ENCODE measurements at regions not wholly inside any gene's neighbourhood (a gene's known extent, or its start where the extent isn't known, plus 50 kb on each side); places are given as distances from the start of the nearest gene placed in this dataset.

DNA sequence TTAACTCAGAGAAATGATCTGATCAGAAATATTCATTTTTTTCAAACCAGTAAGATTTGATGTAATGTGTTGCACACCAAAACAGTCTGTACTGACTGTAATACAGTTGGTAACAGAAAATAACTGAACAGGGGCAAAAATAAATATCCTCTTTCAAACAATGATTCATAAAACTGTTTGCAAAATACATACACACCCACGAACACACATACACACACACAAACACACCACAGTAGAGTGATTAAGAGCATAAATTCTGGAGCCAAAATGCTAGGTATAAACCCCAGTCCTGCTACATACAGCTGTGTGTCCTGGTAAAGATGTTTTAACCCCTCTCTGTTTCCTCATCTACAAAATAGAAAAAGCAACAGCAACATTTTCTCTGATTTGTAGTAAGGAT, 376.6 kb downstream of the PDGFC start:
- TF ChIP-seq, protein P1, sequence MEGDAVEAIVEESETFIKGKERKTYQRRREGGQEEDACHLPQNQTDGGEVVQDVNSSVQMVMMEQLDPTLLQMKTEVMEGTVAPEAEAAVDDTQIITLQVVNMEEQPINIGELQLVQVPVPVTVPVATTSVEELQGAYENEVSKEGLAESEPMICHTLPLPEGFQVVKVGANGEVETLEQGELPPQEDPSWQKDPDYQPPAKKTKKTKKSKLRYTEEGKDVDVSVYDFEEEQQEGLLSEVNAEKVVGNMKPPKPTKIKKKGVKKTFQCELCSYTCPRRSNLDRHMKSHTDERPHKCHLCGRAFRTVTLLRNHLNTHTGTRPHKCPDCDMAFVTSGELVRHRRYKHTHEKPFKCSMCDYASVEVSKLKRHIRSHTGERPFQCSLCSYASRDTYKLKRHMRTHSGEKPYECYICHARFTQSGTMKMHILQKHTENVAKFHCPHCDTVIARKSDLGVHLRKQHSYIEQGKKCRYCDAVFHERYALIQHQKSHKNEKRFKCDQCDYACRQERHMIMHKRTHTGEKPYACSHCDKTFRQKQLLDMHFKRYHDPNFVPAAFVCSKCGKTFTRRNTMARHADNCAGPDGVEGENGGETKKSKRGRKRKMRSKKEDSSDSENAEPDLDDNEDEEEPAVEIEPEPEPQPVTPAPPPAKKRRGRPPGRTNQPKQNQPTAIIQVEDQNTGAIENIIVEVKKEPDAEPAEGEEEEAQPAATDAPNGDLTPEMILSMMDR (IDR thresholded peaks at IDR 0.05; ENCODE audit: insufficient read depth, low read length, poor library complexity, severe bottlenecking), result no peak
- TF ChIP-seq EZH2phosphoT487 (conservative IDR thresholded peaks at IDR 0.05; ENCODE audit: low read length), result no peak
